ENCODE measurements at regions not wholly inside any gene's neighbourhood (a gene's known extent, or its start where the extent isn't known, plus 50 kb on each side); places are given as distances from the start of the nearest gene placed in this dataset.
A peak's percentile ranks its signal among the peaks of the same experiment; 100 is the strongest.

DNA sequence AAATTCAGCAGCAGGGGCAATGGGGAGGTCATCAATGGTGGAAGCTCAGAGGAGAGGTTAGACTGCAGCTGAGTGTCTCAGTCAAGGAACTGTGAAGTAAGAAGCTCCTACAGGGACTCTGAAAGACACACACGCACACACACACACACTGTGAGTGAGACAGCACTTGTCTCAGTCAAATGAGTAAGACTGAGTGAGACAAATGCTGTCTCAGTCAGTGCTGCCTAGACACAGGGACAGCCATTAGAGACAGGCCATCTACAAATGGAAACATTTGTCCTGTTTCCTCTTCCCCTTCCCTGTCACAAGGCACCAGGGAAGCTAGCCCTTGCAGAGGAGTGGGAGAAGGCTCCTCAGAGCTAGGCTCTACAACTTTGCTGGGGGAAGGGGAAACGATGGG, 577.4 kb upstream of the GCFC2 start:
- Histone ChIP-seq H3K36me3 (no peaks in the 10 kb centered on the region), H3K27me3 (ENCODE audit: insufficient read depth, low read depth, severe bottlenecking) (no peaks in the 10 kb centered on the region), H3K9me3 (ENCODE audit: severe bottlenecking) (no peaks in the 10 kb centered on the region), H3K4me3 (ENCODE audit: low read depth, low read length) (no peak overlapping the region), H3K27ac (no peak overlapping the region)
- TF ChIP-seq, protein P1, sequence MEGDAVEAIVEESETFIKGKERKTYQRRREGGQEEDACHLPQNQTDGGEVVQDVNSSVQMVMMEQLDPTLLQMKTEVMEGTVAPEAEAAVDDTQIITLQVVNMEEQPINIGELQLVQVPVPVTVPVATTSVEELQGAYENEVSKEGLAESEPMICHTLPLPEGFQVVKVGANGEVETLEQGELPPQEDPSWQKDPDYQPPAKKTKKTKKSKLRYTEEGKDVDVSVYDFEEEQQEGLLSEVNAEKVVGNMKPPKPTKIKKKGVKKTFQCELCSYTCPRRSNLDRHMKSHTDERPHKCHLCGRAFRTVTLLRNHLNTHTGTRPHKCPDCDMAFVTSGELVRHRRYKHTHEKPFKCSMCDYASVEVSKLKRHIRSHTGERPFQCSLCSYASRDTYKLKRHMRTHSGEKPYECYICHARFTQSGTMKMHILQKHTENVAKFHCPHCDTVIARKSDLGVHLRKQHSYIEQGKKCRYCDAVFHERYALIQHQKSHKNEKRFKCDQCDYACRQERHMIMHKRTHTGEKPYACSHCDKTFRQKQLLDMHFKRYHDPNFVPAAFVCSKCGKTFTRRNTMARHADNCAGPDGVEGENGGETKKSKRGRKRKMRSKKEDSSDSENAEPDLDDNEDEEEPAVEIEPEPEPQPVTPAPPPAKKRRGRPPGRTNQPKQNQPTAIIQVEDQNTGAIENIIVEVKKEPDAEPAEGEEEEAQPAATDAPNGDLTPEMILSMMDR (IDR thresholded peaks at IDR 0.05; ENCODE audit: low read depth, low read length): no peak
- DNase-seq: no peak

- Histone ChIP-seq H3K9me3 (ENCODE audit: severe bottlenecking) (no peaks in the 10 kb centered on the region), H3K27me3 (ENCODE audit: insufficient read depth, low read depth, severe bottlenecking) (no peaks in the 10 kb centered on the region), H3K27ac (peak overlapping the region; percentile 93; the same call in 1 of the 2 replicates), H3K4me3 (ENCODE audit: low read depth, low read length) (no peak overlapping the region), H3K36me3 (no peaks in the 10 kb centered on the region)
- DNase-seq: no peak
- TF ChIP-seq, protein P1 (IDR thresholded peaks at IDR 0.05; ENCODE audit: low read depth, low read length): no peak
Measured at GRCh38 chr2:76283350-76283749, 572.6 kb upstream of the GCFC2 start.

DNA sequence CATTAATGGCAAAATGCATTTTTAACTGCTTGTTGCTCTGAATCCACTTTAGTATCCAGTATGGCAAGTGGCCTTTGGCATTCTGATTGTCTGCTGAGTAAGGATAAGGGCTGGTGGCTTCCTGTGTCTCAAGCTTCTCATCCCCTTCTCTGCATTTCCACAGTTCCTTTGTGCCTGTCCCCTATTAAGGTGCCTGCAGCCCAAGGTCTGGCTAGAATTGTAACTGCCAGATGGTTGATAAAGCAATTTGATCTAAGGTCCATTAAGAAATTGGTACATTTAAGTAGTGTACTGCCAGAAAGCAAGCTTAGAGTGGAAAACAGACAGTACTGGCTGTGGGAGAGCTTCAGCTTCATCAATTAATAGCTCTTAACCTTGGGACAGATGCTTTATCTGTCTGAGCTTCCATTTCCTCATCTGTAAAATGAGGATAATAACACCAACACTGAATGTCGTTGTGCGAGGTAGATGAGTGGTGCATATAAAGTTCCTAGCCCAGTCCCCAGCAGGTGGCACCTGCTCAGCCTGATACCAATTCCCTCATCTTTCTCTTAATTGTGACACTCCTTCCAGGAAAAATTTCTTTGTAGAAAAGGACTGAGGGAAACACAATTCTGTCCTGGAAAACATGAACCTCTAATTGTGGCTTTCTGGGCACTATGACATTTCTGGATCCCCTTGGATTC, 570.6 kb upstream of the GCFC2 start:
- H3K4me3 ChIP-seq (ENCODE audit: low read depth, low read length): no peak overlapping the region
- H3K27ac ChIP-seq: peak overlapping the region; percentile 93
- TF ChIP-seq, protein P1 (IDR thresholded peaks at IDR 0.05; ENCODE audit: low read depth, low read length): peak; percentile 63
- H3K27me3 ChIP-seq (ENCODE audit: insufficient read depth, low read depth, severe bottlenecking): no peaks in the 10 kb centered on the region
- H3K36me3 ChIP-seq: no peaks in the 10 kb centered on the region
- peak; percentile 89 for DNase-seq
- H3K9me3 ChIP-seq (ENCODE audit: severe bottlenecking): no peaks in the 10 kb centered on the region

DNA sequence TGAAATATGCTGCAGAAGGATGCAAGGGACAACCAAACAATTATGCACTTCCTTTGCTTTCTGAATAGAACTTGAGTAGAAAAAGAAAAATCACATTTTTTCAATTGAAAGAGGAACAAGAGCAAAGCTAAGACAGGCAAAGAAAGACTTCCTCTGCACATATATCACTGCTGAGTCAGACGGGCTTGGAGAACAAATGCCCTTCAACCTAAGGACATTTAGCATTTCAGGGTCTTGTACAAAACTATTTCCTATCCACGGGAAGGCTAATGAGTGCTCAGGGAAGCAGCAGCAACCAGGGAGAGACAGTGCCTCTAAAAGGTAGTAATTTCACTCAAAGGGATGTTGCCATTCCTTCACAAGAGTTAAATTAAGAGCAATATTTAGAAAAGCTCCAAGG, 570.0 kb upstream of the GCFC2 start:
- Histone ChIP-seq H3K4me3 (ENCODE audit: low read depth, low read length) (no peak overlapping the region), H3K36me3 (no peaks in the 10 kb centered on the region), H3K9me3 (ENCODE audit: severe bottlenecking) (no peaks in the 10 kb centered on the region), H3K27me3 (ENCODE audit: insufficient read depth, low read depth, severe bottlenecking) (no peaks in the 10 kb centered on the region), H3K27ac (peak overlapping the region; percentile 93)
- DNase-seq: no peak
- TF ChIP-seq, protein P1 (IDR thresholded peaks at IDR 0.05; ENCODE audit: low read depth, low read length): no peak

- TF ChIP-seq, protein P1 (IDR thresholded peaks at IDR 0.05; ENCODE audit: low read depth, low read length): no peak
Measured at GRCh38 chr2:76279142-76279541, 568.4 kb upstream of the GCFC2 start.

DNA sequence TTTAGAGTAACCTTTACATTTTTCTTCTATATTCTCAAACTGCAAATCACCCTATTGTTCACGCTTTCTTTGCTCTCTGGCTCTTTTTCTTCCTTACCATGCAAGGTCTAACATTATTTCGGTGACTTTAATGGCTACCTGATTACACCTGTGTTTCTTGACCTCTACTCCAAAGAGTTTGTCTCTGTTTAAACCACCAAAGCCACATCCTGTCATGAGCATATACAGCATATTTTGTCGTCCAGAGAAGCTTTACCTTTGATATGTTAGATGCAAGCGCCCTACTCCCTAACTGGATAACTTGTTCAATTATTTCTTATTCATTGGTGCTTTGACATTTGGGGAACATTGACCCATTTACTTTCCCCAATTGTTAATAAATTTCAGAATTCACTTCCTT, 565.1 kb upstream of the GCFC2 start:
- H3K27me3 ChIP-seq (ENCODE audit: insufficient read depth, low read depth, severe bottlenecking): no peaks in the 10 kb centered on the region
- no peak for DNase-seq
- TF ChIP-seq, protein P1 (IDR thresholded peaks at IDR 0.05; ENCODE audit: low read depth, low read length): no peak
- H3K9me3 ChIP-seq (ENCODE audit: severe bottlenecking): no peaks in the 10 kb centered on the region
- no peak overlapping the region for H3K4me3 ChIP-seq (ENCODE audit: low read depth, low read length)
- H3K27ac ChIP-seq: no peak overlapping the region
- H3K36me3 ChIP-seq: no peaks in the 10 kb centered on the region

More at GRCh38 chr2:76279142-76279541, 568.4 kb upstream of the GCFC2 start:
- no peak for DNase-seq
- Histone ChIP-seq H3K27me3 (ENCODE audit: insufficient read depth, low read depth, severe bottlenecking) (no peaks in the 10 kb centered on the region), H3K4me3 (ENCODE audit: low read depth, low read length) (no peak overlapping the region), H3K9me3 (ENCODE audit: severe bottlenecking) (no peaks in the 10 kb centered on the region), H3K27ac (peak overlapping the region; percentile 93; the same call in 1 of the 2 replicates), H3K36me3 (no peaks in the 10 kb centered on the region)
